ENCODE measurements at regions not wholly inside any gene's neighbourhood (a gene's known extent, or its start where the extent isn't known, plus 50 kb on each side); places are given as distances from the start of the nearest gene placed in this dataset.

DNA sequence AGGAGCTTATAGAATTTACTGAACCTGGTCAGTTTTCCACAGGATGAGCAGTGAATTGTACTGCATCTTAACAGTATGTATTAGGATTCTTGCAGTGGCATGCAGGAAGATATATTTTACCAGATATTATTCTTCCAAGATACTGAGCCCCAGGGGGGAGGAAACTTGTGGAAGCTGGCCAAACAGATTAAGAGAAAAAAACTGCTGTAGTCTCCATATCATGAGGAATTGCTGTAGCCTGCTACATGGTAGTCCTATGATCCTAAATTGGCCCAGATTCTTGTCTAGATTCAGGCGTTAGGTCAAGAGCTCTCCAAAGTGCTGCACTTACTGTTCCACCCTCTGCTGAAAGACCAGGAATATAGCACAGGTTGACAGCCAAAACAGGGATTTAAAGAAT, 275.5 kb upstream of the TAS2R1 start:
- no peak for TF ChIP-seq CTCF (IDR thresholded peaks at IDR 0.05)

GRCh38 chr5:9903801-9904200, 273.6 kb upstream of the TAS2R1 start:
- TF ChIP-seq CTCF (IDR thresholded peaks at IDR 0.05) = no peak

DNA sequence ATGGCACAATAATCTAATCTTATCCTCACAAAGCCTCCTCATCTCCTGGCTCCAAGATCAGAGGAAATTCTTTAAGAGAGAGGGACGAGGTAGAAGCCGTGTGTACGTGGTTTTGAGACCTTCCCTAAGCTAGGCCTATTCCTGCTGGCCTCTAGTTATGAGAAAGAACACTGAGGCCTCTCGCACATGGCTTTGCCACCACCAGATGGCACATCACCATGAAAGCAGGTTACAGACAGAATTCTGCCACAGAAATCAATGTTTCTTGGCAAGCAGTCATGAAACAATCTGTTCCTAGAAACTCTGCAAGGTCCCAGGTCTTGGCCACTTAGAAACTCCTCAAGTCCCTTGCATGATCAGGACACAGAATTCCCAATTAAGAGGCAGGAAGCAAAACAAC, 268.2 kb upstream of the TAS2R1 start:
- TF ChIP-seq CTCF (IDR thresholded peaks at IDR 0.05) = peak; percentile 44

DNA sequence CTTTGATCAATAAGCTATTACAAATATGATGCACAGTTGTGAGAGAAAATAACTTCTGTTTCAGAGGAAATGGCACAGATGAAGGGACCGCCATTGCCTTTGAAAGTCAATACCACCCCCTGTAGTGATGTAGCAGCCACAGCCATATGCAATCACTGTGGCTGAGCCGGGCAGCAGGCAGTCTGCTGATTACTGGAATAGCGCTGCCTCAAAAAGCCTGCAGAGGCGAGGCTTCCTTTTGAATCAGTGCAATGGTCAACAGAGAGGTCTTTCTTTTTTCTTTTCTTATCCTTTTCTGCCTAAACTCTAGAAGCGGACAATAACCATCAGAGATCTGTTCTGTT, 265.1 kb upstream of the TAS2R1 start:
- TF ChIP-seq CTCF (IDR thresholded peaks at IDR 0.05) = no peak

- no peak for TF ChIP-seq CTCF (IDR thresholded peaks at IDR 0.05)
Measured at GRCh38 chr5:9894571-9895301, 264.6 kb upstream of the TAS2R1 start.

GRCh38 chr5:9892696-9893095, 262.5 kb upstream of the TAS2R1 start:
- TF ChIP-seq CTCF (IDR thresholded peaks at IDR 0.05) = no peak

- TF ChIP-seq CTCF (IDR thresholded peaks at IDR 0.05) = no peak
Measured at GRCh38 chr5:9889511-9889910, 259.4 kb upstream of the TAS2R1 start.

DNA sequence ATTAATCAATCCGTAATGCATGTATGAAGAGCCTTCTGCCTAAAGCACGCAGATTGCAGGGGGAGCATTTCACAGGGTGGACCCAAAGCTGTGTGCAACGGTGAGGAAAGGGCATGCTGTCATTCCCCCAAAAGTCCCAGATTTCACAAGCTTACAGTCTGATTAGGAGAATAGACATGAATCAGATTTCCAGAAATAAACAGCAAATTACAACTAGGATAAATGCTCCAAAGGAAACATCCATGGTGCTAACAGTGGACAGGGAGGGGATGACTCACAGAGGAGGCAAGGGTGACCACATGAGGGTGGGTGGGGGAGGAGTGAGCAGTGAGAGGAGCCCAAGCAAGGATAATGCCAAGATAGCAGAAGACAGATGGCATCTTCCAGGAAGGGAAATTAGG, 258.4 kb upstream of the TAS2R1 start:
- no peak for TF ChIP-seq CTCF (IDR thresholded peaks at IDR 0.05)

Measured in LNCAP (cell line).